AG09319 (cell line): ENCODE measurements at regions not wholly inside any gene's neighbourhood (a gene's known extent, or its start where the extent isn't known, plus 50 kb on each side); places are given as distances from the start of the nearest gene placed in this dataset.
"Not testable (repeated sequence)": the region's sequence is repeated elsewhere in the genome, so short reads cannot be mapped to it uniquely, and the experiment has no call there.

Experiments used
- DNase-seq: peaks from one replicate; pipeline ENCODE4 v3.0.0-alpha.2; 2010; ENCODE audit warnings: low read depth; ENCODE audit errors: extremely low read depth
- TF ChIP-seq, protein P1 (sequence below): IDR thresholded peaks from 2 replicates; pipeline ENCODE4 v1.5.1; 2011; ENCODE audit warnings: low read depth, mild to moderate bottlenecking, inconsistent platforms, low read length, moderate library complexity

DNA sequence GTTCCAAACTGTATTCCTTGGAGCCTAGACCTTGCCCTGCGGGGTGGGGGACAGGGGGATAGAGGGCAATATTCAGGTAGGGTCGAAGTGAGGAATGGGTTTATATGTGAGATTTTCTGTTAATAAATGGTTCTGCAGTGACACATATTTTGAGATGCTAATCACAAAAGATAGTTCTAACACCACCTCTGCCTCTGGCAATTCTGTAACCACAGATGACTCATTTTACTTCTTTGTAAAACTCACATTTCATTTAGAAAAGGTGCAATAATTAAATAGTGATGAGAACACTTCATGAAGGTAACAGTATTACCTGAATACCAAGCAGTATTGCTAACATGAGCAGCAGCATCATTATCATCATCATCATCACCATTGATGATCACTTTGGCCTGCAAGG lies 306.6 kb downstream of the SUCLG1 start:
- TF ChIP-seq, protein P1, sequence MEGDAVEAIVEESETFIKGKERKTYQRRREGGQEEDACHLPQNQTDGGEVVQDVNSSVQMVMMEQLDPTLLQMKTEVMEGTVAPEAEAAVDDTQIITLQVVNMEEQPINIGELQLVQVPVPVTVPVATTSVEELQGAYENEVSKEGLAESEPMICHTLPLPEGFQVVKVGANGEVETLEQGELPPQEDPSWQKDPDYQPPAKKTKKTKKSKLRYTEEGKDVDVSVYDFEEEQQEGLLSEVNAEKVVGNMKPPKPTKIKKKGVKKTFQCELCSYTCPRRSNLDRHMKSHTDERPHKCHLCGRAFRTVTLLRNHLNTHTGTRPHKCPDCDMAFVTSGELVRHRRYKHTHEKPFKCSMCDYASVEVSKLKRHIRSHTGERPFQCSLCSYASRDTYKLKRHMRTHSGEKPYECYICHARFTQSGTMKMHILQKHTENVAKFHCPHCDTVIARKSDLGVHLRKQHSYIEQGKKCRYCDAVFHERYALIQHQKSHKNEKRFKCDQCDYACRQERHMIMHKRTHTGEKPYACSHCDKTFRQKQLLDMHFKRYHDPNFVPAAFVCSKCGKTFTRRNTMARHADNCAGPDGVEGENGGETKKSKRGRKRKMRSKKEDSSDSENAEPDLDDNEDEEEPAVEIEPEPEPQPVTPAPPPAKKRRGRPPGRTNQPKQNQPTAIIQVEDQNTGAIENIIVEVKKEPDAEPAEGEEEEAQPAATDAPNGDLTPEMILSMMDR, result no peak
- DNase-seq, result no peak

DNA sequence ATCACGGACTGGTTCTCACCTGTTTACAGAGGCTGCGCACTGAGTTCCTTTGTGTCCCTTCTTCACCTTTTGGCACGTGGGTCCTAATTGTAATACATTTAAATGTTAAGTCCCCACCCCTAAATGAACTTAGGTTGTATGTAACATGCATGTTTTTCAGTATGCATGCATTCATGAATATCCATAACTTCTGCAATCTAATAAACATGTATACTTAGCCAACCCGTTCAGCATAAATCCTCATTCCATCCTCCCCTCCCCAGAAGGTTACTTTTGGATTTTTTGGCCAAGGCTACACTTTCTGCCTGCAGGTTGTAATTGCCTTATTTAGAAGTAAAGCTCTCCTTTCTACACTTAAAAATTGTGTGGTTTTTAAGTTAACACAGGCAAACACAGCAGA lies 314.7 kb downstream of the SUCLG1 start:
- DNase-seq, result no peak
- TF ChIP-seq, protein P1, result no peak

DNA sequence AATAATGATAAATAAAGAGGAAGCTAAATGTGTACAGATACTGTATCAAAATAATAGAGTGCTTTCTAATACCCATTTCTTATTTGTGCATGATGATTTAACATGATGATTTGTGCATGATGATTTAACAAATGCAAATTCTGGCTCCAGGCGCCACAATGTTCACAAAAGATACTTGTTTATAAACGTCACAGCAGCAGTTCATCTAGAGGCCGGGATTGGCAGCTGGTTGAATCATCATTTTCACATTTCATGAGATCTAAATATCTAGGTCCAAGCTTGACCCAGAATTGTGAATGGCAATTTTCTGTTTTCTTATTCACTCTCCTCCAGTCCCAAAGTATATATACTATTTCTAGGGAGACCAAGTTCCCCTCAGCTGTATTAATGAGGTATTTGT lies 322.0 kb downstream of the SUCLG1 start:
- DNase-seq, result no peak
- TF ChIP-seq, protein P1, result no peak

DNA sequence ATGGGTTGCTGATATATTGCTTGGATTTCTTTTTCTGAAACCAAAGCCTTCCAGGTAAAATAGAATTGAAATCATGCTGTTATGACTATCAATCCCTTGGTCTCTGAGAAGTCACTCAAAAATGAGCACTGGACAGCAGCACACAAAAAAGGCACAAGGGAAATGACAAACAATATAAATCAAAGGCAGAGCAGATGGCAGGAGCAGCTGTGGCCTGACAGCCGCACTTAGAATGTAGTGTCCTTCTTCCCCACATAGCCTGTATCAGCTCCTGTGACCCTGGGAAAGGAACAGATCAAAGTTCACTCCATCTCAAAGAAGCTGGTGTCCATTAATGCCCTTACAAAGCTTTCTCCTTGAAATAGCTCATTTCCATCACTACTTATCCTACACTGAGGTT lies 326.7 kb downstream of the SUCLG1 start:
- TF ChIP-seq, protein P1, result no peak
- DNase-seq, result no peak

DNA sequence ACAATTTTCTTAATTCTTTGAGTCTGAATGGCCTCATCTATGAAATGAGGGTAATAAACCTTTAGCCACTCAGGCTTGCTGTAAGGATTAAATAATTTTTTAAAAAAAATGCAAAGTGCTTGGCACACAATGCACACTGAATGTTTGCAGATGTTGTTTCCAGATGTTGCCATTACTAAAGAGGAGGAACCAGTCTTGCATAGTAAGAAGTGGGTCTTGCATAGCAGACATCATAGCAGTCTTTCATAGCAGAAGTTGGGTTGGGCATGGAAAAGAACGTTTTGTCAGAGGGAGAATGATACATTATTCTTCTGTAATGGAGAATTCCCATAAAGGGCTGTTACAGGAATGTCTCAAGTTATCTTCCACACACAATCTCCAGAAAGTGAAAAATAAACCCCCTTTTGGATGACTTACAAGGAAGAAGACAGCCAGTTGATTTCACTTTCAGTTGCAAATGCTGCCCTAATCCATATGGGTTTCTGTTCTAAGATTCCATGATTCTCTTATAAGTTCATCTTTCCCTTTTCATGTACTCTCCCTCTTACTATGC lies 327.7 kb downstream of the SUCLG1 start:
- TF ChIP-seq, protein P1, result no peak
- no peak for DNase-seq

DNA sequence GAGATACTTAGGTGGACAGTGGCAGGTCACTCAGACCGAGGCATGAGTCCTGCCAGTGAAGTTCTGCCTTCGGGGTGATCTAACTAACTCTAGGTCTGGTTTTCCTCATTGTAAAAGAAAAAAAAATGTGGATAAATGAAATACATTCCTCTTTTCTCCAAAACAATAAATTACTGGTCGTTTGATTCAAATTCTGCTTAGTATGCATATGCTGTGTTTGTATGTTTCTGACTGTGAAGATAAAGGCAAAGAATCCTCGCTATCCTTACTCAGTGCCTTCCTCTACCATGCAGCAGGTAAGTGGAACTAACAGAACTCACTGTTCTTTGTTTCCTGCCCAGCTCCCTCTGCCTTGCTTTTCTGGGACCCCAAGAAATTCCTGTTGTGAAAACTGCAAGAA lies 330.1 kb downstream of the SUCLG1 start:
- DNase-seq, result no peak
- TF ChIP-seq, protein P1, result no peak

DNA sequence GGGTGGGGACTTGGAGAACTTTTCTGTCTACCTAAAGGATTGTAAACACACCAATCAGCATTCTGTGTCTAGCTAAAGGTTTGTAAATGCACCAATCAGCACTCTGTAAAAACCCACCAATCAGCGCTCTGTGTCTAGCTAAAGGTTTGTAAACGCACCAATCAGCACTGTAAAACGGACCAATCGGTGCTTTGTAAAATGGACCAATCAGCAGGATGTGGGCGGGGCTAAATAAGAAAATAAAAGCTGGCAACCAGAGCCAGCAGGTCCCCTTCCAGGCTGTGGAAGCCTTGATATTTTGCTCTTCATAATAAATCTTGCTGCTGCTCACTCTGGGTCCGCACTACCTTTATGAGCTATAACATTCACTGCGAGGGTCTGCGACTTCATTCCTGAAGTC lies 331.3 kb downstream of the SUCLG1 start:
- DNase-seq, result not testable (repeated sequence)

DNA sequence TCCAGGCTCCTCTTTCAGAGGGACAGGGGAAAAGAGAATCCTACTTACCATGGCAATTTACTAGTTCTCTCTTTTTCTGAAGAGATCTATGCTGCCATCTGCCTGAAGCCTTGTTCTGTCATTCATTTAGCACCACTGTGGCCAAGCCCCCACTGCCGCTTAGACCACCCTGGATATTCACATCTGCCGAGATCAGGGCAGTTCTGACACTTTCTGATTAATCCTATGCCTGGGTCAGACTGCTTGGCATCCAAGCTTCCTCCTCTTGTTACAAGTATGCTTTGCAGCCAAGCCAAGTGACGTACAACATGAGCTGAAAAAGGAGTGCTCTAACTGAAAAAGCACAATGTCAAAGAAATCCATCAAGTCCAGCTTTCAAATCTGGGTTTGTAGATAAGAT lies 332.6 kb downstream of the SUCLG1 start:
- TF ChIP-seq, protein P1, result no peak
- DNase-seq, result no peak
